Astrocyte of the cerebellum (primary cell): ENCODE measurements at regions not wholly inside any gene's neighbourhood (a gene's known extent, or its start where the extent isn't known, plus 50 kb on each side); places are given as distances from the start of the nearest gene placed in this dataset.

Experiments
- DNase-seq: peaks from one replicate; pipeline ENCODE4 v3.0.0-alpha.2; 2011; ENCODE audit warnings: low read depth
- H3K4me3 ChIP-seq: 2 replicates; pipeline ENCODE4 v1.5.1; 2011; ENCODE audit warnings: mild to moderate bottlenecking, low read depth, low read length, moderate library complexity
- CTCF ChIP-seq: IDR thresholded peaks from 2 replicates; pipeline ENCODE4 v1.5.1; 2012; ENCODE audit warnings: low read length, low read depth, moderate library complexity, mild to moderate bottlenecking; ENCODE audit errors: missing control alignments
- in situ Hi-C: cut with HindIII; loops from 2 replicates; pipeline ENCODE4 v1.10.0; 2017; ENCODE audit warnings: low sequenced_read_pairs

DNA sequence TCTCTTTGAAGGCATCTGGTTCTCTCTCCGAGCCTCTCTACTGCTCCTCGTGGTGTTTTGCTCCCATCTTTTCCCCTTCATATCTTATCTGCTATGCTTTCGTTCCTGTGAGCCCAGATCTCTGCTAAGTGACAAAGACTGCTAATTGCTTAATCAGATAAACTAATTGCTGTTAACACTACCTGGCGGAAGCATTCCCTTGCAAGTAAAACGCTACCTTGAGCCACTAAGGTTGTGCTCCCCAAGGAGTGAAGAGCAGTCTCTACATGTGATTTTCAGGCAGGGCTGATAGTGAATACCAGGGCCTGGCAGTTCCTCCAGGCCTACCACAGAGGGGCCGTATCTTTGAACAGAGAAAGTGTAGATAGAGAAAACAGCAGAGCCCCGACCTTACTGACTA lies 244.0 kb upstream of the GATB start:
- H3K4me3 ChIP-seq = no peak overlapping the region
- in situ Hi-C loops = no loop called here
- no peak for DNase-seq
- no peak for TF ChIP-seq CTCF

GRCh38 chr4:152000518-152000917 lies 239.7 kb upstream of the GATB start:
- H3K4me3 ChIP-seq = no peak overlapping the region
- DNase-seq = no peak
- in situ Hi-C loops = no loop called here
- no peak for TF ChIP-seq CTCF

- H3K4me3 ChIP-seq = no peak overlapping the region
- no peak for DNase-seq
- in situ Hi-C loops = no loop called here
- no peak for TF ChIP-seq CTCF
These were observed 237.9 kb upstream of the GATB start for GRCh38 chr4:151998723-151999122.

- TF ChIP-seq CTCF = no peak
These were observed 236.7 kb upstream of the GATB start for GRCh38 chr4:151997461-151997860.

GRCh38 chr4:151994429-151994828 lies 233.6 kb upstream of the GATB start:
- in situ Hi-C loops = no loop called here
- no peak for TF ChIP-seq CTCF
- no peak for DNase-seq
- H3K4me3 ChIP-seq = no peak overlapping the region

More at GRCh38 chr4:151997461-151997860, 236.7 kb upstream of the GATB start:
- in situ Hi-C loops = no loop called here
- no peak for DNase-seq
- H3K4me3 ChIP-seq = no peak overlapping the region

GRCh38 chr4:151993521-151993920 lies 232.7 kb upstream of the GATB start:
- in situ Hi-C loops = no loop called here
- TF ChIP-seq CTCF = no peak
- H3K4me3 ChIP-seq = no peak overlapping the region
- no peak for DNase-seq
